HG03064 (cell line): ENCODE measurements at regions not wholly inside any gene's neighbourhood (a gene's known extent, or its start where the extent isn't known, plus 50 kb on each side); places are given as distances from the start of the nearest gene placed in this dataset.

Experiments used
- ATAC-seq: cut with Tn5 transposase; IDR thresholded peaks from one replicate; pipeline ENCODE4 v1.9.1; 2021; ENCODE audit warnings: low read depth; ENCODE audit not compliant: unreplicated experiment

GRCh38 chr20:50368813-50369224 is 141.4 kb upstream of the PTPN1 start:
- ATAC-seq = no peak

GRCh38 chr20:50369225-50370035 is 140.8 kb upstream of the PTPN1 start:
- ATAC-seq = no peak

DNA sequence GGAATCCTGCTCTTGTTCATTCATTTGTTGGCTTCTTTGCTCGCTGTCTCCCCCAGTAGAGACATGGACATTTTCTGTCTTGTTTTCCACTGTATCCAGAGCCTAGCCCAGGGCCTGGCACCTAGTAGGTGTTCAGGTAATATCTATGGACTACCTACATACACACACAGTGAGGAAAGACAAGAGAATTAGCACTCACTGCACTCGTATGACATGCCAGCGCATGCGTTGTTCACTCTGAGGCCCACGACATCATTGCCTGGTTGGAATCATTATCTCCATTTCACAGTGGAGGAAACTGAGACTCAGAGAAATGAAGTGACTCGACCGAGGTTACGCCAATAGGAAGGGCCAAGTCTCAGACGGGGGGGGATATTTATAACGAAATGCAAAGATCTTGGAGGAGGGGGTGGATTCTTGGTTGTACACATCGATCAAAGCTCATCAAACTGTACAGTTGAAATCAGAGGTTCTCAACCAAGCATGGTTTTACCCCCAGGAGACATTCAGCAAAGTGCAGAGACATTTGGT is 140.1 kb upstream of the PTPN1 start:
- ATAC-seq = no peak

- no peak for ATAC-seq
Observed at GRCh38 chr20:50371878-50372769, 138.1 kb upstream of the PTPN1 start.

DNA sequence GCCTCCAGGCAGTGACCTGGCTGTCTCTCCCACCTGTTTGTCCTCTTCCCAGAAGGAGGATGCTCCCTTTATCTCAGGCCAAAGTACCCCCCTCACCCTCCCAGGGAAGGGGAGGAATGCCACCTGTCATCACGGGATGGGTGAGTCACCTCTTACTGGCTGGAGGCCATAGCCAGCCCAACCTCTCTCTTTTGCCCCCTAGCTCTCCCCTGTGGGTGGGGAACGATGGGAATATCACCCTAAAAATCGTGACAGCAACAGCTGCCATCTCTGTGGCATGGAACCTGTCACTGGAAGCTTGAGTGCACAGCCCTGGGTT is 137.5 kb upstream of the PTPN1 start:
- ATAC-seq = no peak

GRCh38 chr20:50373674-50374286 is 136.4 kb upstream of the PTPN1 start:
- no peak for ATAC-seq

- no peak for ATAC-seq
Observed at GRCh38 chr20:50374541-50375078, 135.6 kb upstream of the PTPN1 start.

- no peak for ATAC-seq
Observed at GRCh38 chr20:50376179-50376887, 133.8 kb upstream of the PTPN1 start.

DNA sequence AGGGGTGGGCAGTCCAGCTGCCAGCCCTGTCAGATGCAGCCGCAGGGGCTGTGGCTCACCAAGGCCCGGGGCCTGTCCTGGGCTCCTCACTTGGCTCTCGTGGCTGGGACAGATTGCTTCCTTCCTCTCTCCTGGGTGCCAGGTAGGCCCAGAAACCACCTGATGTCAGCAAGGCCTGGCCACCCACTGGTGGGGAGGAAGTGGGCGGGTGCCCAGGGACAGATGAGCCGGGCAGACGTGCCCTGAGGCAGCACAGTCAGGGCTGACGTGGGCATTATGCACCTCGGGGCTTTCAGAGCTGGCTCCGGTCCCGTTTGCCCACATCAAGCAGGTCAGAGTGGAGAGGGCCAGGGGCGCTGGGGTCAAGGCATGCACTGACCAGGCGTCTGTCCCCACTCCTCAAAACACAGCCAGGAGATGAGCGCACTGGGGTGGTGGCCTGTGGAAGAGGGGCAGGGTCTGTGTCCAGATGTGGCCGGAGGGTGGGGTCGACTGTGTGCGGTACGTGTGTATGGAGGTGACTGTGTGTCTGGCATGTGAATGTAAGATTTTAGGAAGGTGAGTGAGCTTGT is 133.2 kb upstream of the PTPN1 start:
- no peak for ATAC-seq

- ATAC-seq = no peak
Observed at GRCh38 chr20:50378170-50379000, 131.8 kb upstream of the PTPN1 start.

GRCh38 chr20:50379049-50379990 is 130.9 kb upstream of the PTPN1 start:
- ATAC-seq = no peak

DNA sequence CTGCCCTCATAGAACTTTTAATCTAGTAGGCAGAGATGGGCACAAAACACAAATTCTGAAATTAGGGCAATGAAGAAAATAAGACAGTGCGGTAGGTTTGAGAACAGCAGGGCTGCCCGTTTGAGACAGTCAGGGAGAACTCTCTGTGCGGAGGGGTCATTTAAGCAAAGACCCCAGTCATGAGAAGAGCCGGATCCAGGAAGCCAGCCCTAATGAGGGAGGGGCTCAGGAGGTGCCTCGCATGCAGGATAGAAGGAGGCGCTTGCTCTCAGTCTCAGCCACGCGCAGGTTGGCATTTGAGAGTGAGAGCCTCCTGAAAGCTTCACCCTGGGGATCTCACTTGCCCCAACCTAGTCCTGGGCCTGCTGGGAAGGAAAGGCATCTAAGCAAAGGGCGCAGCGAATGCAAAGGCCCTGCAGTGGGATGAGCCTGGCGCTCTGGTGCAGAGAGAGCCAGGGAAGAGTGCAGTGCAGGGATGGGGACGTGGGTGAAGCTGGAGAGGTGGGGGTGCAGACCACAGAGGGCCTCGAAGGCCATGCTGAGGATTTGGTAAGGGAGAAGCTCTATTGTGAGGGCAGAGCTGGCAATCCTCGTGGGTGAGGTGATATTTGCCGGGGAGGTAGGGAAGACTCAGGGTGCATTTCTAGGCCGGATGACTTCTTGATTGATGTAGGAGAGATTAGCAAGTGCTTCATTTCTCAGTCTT is 130.0 kb upstream of the PTPN1 start:
- no peak for ATAC-seq

GRCh38 chr20:50380697-50381040 is 129.5 kb upstream of the PTPN1 start:
- ATAC-seq = no peak

GRCh38 chr20:50381075-50381732 is 129.0 kb upstream of the PTPN1 start:
- ATAC-seq = no peak

DNA sequence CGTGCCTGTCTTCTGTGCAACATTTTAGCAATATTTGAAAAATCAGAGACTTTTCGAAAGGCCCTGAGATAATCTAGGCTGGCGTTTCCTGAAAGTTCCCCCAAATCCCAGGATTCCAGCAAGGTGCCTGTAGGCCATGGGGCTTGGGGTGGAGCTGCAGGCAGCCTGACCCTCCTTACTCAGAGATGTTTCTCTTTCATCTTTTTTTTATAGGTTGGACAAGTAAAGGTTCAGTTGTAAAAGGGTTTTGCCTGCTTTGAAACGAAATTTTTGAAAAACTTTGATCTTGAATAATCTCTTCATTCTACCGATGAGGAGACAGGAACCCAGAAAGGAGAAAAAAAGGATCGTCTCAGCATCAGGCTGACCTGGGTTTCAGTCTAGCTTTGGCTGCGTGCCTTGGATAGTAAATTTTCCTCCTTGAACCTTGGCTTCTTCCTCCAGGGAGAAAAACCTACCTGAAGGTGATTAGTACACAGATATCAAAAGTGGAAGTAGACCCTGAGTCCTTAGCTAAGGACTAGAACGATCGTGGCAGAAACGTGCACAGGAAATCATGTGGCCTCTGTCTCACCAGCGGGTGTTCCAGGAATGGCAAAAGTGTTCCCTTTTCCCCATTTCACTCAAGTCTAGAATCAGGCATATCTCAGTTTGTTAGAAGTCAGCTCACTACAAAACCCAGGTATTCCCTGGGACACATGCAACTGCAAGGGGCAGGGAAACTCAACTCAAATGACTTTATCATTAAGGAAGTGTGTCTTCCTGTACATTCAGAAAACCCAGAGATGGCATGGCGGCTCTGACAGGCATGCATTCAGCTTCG is 128.2 kb upstream of the PTPN1 start:
- no peak for ATAC-seq
